ENCODE measurements at regions not wholly inside any gene's neighbourhood (a gene's known extent, or its start where the extent isn't known, plus 50 kb on each side); places are given as distances from the start of the nearest gene placed in this dataset.

- no peak overlapping the region for H3K9ac ChIP-seq (ENCODE audit: insufficient read depth in 1 of 2, low read depth in 2 of 2, low read length in 2 of 2)
- in situ Hi-C loops (cut with MboI) (no loop called here), intact Hi-C loops (cut with micrococcal nuclease) (no loop called here)
- BruUV-seq (replicated peaks): no TSS peak
- WGBS (ENCODE audit: insufficient coverage, low coverage, missing lambda C conversion rate): 26% methylated on average over 4 of the region's 4 CpGs
- H3K27me3 ChIP-seq (ENCODE audit: control insufficient read depth in 2 of 2, insufficient read depth in 2 of 2, low read length in 2 of 2): no peaks in the 10 kb centered on the region; a peak in 1 of 5 replicates
- no peaks in the 10 kb centered on the region for H3K9me1 ChIP-seq (ENCODE audit: control insufficient read depth, insufficient read depth, low read length)
- no peaks in the 10 kb centered on the region for H3K9me3 ChIP-seq (replicated peaks; ENCODE audit: control insufficient read depth, insufficient read depth, low read depth, low read length)
- DNase-seq (ENCODE audit: extremely low read depth in 1 of 4, low spot score in 3 of 4) (no peak), FAIRE-seq (peak; percentile 52), ATAC-seq (peak; percentile 53; the same call in 1 of the 3 replicates)
- H3K79me2 ChIP-seq (ENCODE audit: control insufficient read depth, insufficient read depth, low read length): no peaks in the 10 kb centered on the region
- H3K4me1 ChIP-seq (replicated peaks in 1 of 2; ENCODE audit: control insufficient read depth in 2 of 2, insufficient read depth in 2 of 2, low read length in 2 of 2): no peaks in the 10 kb centered on the region
- H2AFZ ChIP-seq (ENCODE audit: low read depth, low read length): no peak overlapping the region
- H3K36me3 ChIP-seq (ENCODE audit: control insufficient read depth, insufficient read depth, low read length): no peaks in the 10 kb centered on the region
- H4K20me1 ChIP-seq (replicated peaks; ENCODE audit: control insufficient read depth, insufficient read depth, low read length): no peaks in the 10 kb centered on the region
- H3K27ac ChIP-seq (ENCODE audit: extremely low read depth, low read depth, low read length): no peak overlapping the region
- no peak overlapping the region for H3K4me2 ChIP-seq (ENCODE audit: insufficient read depth, low read length)
- ChIA-PET CTCF (ENCODE audit: low intra/inter-chr PET ratio) (no interaction called here), POLR2A (interaction anchor here (0.6 to 1.1 kb wide), 2 partner anchors 25 to 86 kb away, joined by 3 read pairs; no protein-coding TSS in a partner anchor)
- H3K4me3 ChIP-seq: no peak overlapping the region
- TF ChIP-seq PBX2 (CRISPR knock-in tag; IDR thresholded peaks at IDR 0.05; ENCODE audit: low read depth) (no peak), PBX2 (tag; conservative IDR thresholded peaks at IDR 0.05; ENCODE audit: low read depth) (peak; percentile 68), STAT5B (CRISPR knock-in tag; IDR thresholded peaks at IDR 0.05) (no peak), KLF10 (CRISPR knock-in tag; IDR thresholded peaks at IDR 0.05) (no peak), MEIS2 (IDR thresholded peaks at IDR 0.05; ENCODE audit: partially characterized antibody) (peak; percentile 36), MGA (IDR thresholded peaks at IDR 0.05) (no peak), PKNOX1 (IDR thresholded peaks at IDR 0.05) (0 out of 2 replicates have a peak, but pooled peaks have one; percentile 22), NCOA4 (IDR thresholded peaks at IDR 0.05; ENCODE audit: partially characterized antibody) (no peak)
Observed at GRCh38 chr5:124604419-124604818, 142.0 kb downstream of the ZNF608 start.

Data from K562 (cell line).